ENCODE measurements at regions not wholly inside any gene's neighbourhood (a gene's known extent, or its start where the extent isn't known, plus 50 kb on each side); places are given as distances from the start of the nearest gene placed in this dataset.

DNA sequence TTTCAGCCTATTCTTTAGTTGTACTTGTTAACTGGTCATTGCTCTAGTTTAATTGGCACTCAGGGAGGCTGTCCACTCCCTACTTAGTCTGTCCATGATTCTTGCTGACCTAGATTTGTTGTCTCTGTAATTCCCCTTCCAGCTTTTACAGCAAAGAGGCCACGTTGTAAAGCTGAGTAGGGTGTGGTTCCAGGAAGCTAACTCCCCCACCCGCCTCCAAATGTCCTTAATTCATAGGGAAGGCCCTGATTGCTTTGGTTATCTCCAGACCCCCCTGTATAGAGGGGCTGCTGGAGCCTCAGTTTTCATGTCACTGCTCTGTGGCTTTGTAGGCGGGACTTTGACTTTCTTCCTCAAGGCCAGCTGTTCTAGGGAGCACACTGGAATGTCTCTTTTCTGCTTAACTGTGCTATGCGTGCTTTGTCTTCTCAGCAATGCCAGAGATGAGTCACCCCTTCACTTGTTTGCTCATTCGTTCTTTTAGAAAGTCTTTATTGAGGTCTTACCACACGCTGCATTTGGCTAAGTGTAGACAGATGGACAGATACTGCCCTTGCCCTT lies 175.1 kb upstream of the JAG1 start:
- no peaks in the 10 kb centered on the region for H3K4me1 ChIP-seq (ENCODE audit: control insufficient read depth, insufficient read depth, low read length)
- peak overlapping the region; percentile 15 for H3K27ac ChIP-seq (ENCODE audit: low read length)
- WGBS = 41% methylated on average over 6 of the region's 6 CpGs
- intact Hi-C loops (cut with DNase I) = no loop called here
- ATAC-seq = peak; percentile 92
- no peaks in the 10 kb centered on the region for H3K9me3 ChIP-seq (ENCODE audit: control insufficient read depth, low read length)
- DNase-seq = peak in 2 of 3 donors; percentile 41 to 61
- no peaks in the 10 kb centered on the region for H3K27me3 ChIP-seq (ENCODE audit: control insufficient read depth, insufficient read depth)
- no peak overlapping the region for H3K4me3 ChIP-seq (ENCODE audit: low read length)

DNA sequence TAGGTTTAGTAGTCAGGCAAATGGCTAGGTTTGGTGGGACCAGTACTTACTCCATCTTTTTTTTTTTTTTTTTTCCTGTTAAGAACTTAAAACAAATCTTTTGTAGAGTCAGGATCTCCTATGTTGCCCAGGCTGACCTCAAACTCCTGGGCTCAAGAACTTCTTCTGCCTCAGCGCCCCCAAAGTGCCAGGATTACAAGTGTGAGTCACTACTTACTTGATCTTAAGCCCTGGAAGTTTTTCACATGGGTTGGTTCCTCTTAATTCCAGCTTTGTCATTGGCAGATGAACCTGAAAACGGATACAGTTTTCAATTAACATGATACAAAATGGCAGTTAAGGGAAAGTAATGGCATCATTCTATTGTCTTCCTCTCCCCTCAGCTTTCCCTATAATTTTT lies 179.4 kb upstream of the JAG1 start:
- H3K4me3 ChIP-seq (ENCODE audit: low read length) = no peak overlapping the region
- WGBS = 91% methylated on average over 2 of the region's 2 CpGs
- H3K4me1 ChIP-seq (ENCODE audit: control insufficient read depth, insufficient read depth, low read length) = peaks cover 3% of the 10 kb centered on the region
- H3K27me3 ChIP-seq (ENCODE audit: control insufficient read depth, insufficient read depth) = no peaks in the 10 kb centered on the region
- DNase-seq (no peak), ATAC-seq (no peak)
- no peak overlapping the region for H3K27ac ChIP-seq (ENCODE audit: low read length)
- intact Hi-C loops (cut with DNase I) = no loop called here
- no peaks in the 10 kb centered on the region for H3K9me3 ChIP-seq (ENCODE audit: control insufficient read depth, low read length)

GRCh38 chr20:10853731-10854130 lies 179.9 kb upstream of the JAG1 start:
- intact Hi-C loops (cut with DNase I) = no loop called here
- no peak for ATAC-seq
- Histone ChIP-seq H3K4me1 (ENCODE audit: control insufficient read depth, insufficient read depth, low read length) (peaks cover 3% of the 10 kb centered on the region), H3K27me3 (ENCODE audit: control insufficient read depth, insufficient read depth) (no peaks in the 10 kb centered on the region), H3K4me3 (ENCODE audit: low read length) (no peak overlapping the region), H3K9me3 (ENCODE audit: control insufficient read depth, low read length) (no peaks in the 10 kb centered on the region), H3K27ac (ENCODE audit: low read length) (no peak overlapping the region)
- 79% methylated on average over 4 of the region's 4 CpGs for WGBS
- no peak for DNase-seq

- no peak for DNase-seq
- ATAC-seq = no peak
- Histone ChIP-seq H3K27ac (ENCODE audit: low read length) (no peak overlapping the region), H3K27me3 (ENCODE audit: control insufficient read depth, insufficient read depth) (no peaks in the 10 kb centered on the region), H3K9me3 (ENCODE audit: control insufficient read depth, low read length) (no peaks in the 10 kb centered on the region), H3K4me3 (ENCODE audit: low read length) (no peak overlapping the region), H3K4me1 (ENCODE audit: control insufficient read depth, insufficient read depth, low read length) (peaks cover 3% of the 10 kb centered on the region)
- 75% methylated on average over 2 of the region's 2 CpGs for WGBS
- intact Hi-C loops (cut with DNase I) = no loop called here
Observed at GRCh38 chr20:10854976-10855375, 181.2 kb upstream of the JAG1 start.

DNA sequence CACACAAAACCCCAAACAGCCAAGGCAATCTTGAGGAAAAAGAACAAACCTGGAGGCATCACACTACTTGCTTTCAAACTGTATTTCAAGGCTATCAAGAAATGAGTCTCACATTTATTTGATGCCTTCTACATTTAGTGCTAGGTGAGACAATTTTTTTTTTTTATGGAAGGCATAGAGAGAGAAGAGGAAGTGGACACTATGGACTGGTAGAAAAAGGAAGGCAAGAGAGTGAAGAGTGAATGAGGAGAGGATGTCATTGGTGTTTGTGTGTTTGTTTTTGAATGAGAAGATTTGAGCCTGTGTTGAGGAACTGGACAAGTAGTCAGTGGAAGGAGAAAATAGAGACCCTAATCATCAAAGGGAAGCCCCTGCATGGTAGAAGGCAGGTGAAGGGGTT lies 182.0 kb upstream of the JAG1 start:
- H3K4me3 ChIP-seq (ENCODE audit: low read length) = no peak overlapping the region
- DNase-seq (no peak), ATAC-seq (no peak)
- H3K9me3 ChIP-seq (ENCODE audit: control insufficient read depth, low read length) = no peaks in the 10 kb centered on the region
- H3K27ac ChIP-seq (ENCODE audit: low read length) = no peak overlapping the region
- intact Hi-C loops (cut with DNase I) = no loop called here
- H3K27me3 ChIP-seq (ENCODE audit: control insufficient read depth, insufficient read depth) = no peaks in the 10 kb centered on the region
- peaks cover 3% of the 10 kb centered on the region for H3K4me1 ChIP-seq (ENCODE audit: control insufficient read depth, insufficient read depth, low read length)

DNA sequence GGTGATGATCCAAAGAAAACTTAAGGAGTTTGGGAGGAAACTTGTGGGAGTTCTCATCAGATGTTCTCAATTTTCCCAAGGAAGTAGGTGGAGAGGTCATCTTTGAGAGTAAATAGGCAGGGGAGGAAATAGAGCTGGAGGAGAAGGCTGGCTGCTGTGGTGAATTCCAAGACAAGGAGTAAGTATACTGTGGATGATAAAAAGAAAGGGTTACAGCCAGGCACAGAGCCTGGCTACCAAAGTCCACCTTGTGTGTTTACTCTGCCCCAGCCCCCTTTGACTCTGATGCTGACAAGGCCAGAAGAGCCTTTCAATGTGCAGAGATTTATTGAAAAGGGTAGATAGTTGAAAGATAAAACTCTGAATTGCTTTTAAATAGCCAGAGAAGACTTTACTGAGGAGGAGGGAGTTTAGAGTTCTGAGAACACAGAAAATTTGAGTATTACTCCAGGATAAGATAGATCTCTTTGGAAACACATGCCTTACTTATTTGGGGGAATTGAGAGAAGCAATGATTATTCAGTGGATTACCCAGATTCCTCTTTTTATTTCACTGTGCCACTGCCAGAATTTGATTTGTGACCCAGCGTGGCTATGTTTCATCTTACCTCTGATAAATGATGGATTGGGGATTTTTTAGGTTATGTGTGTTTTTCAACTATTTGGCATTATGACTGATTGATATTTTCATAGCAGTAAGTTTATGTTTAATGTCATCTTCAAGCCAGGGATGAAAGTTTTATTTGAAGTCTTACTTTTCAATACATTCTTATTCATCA lies 182.6 kb upstream of the JAG1 start:
- WGBS = 90% methylated on average over 1 of the region's 1 CpG
- intact Hi-C loops (cut with DNase I) = no loop called here
- no peaks in the 10 kb centered on the region for H3K27me3 ChIP-seq (ENCODE audit: control insufficient read depth, insufficient read depth)
- no peak overlapping the region for H3K27ac ChIP-seq (ENCODE audit: low read length)
- H3K4me1 ChIP-seq (ENCODE audit: control insufficient read depth, insufficient read depth, low read length) = peaks cover 3% of the 10 kb centered on the region
- H3K9me3 ChIP-seq (ENCODE audit: control insufficient read depth, low read length) = no peaks in the 10 kb centered on the region
- DNase-seq (no peak), ATAC-seq (peak; percentile 73 to 89)
- H3K4me3 ChIP-seq (ENCODE audit: low read length) = no peak overlapping the region

DNA sequence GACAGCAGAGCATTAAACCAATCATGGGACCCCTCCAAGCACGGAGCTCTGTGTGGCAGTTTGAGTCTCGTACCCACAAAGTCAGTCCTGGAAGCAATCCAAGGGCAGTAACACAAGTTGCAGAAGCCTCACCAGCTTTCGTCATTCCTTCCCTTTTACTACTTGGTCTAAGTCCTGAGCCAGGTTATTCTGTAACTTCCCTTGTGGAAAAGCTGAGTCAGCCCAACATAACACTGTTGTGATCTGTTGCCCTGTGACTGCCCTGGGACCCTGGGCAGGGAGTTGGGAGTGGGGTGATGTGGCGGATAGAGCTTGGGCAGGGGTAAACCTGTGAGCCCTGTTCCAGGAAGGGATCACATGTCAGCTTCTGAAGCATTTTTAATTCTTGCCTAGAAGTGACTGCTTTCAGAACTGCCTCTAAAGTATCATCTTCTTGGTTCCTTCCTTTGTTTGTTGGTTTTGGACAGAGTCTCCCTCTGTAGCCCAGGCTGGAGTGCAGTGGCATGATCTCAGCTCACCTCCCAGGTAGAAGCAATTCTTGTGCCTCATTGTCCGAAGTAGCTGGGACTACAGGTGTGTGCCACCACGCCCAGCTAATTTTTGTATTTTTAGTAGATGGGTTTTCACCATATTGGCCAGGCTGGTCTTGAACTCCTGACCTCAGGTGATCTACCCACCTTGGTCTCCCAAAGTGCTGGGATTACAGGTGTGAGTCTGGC lies 183.7 kb upstream of the JAG1 start:
- no peaks in the 10 kb centered on the region for H3K27me3 ChIP-seq (ENCODE audit: control insufficient read depth, insufficient read depth)
- DNase-seq (peak in 2 of 3 donors; percentile 29 to 45), ATAC-seq (peak; percentile 82 to 95)
- intact Hi-C loops (cut with DNase I) = no loop called here
- peaks cover 3% of the 10 kb centered on the region for H3K4me1 ChIP-seq (ENCODE audit: control insufficient read depth, insufficient read depth, low read length)
- no peak overlapping the region for H3K4me3 ChIP-seq (ENCODE audit: low read length)
- no peaks in the 10 kb centered on the region for H3K9me3 ChIP-seq (ENCODE audit: control insufficient read depth, low read length)
- H3K27ac ChIP-seq (ENCODE audit: low read length) = no peak overlapping the region
- 63% methylated on average over 6 of the region's 6 CpGs for WGBS

GRCh38 chr20:10861090-10861489 lies 187.3 kb upstream of the JAG1 start:
- H3K9me3 ChIP-seq (ENCODE audit: control insufficient read depth, low read length) = no peaks in the 10 kb centered on the region
- intact Hi-C loops (cut with DNase I) = loop anchor here in 1 of 4 donors (10.0 kb wide), 1 partner anchor 186 kb away; the partner anchor contains the start of gene JAG1
- ATAC-seq (no peak), DNase-seq (no peak)
- WGBS = 79% methylated on average over 2 of the region's 2 CpGs
- no peak overlapping the region for H3K27ac ChIP-seq (ENCODE audit: low read length)
- H3K27me3 ChIP-seq (ENCODE audit: control insufficient read depth, insufficient read depth) = no peaks in the 10 kb centered on the region
- H3K4me1 ChIP-seq (ENCODE audit: control insufficient read depth, insufficient read depth, low read length) = peaks cover 7% of the 10 kb centered on the region
- no peak overlapping the region for H3K4me3 ChIP-seq (ENCODE audit: low read length)

GRCh38 chr20:10861619-10862018 lies 187.8 kb upstream of the JAG1 start:
- WGBS = 89% methylated on average over 2 of the region's 2 CpGs
- intact Hi-C loops (cut with DNase I) = loop anchor here in 1 of 4 donors (10.0 kb wide), 1 partner anchor 187 kb away; the partner anchor contains the start of gene JAG1

DNA sequence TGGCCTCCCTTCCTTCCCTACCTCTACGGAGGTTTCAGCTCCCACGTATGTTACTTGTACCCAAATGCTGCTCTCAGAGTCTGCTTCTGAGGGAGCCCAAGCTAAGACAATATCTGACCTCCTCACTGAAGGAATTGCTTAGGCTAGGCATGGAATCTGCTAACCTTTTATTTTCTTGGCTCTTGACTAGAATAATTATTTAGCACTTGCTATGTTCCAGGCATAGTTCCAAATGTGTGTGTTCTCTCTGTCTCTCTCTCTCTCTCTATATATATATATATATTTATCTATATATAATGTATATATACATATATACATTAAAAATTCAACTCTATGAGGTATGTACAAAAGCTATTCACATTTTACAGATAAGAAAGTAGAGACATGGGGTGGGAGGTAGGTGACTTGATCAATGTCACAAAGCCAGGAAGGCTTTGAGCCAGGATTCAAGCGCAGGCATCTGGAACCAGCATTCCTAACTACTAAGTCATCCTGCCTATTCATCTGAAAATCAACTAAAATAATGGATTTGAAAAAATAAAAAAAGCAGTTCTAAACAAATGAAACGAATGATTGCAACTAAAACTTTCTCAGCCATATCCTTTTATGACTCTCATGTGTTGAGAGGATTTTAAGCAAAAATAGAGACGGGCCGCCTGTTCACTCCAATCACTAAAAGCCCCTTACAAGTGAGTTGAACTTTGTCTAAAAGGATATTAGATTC lies 189.7 kb upstream of the JAG1 start:
- 33% methylated on average over 6 of the region's 6 CpGs for WGBS
- no peaks in the 10 kb centered on the region for H3K9me3 ChIP-seq (ENCODE audit: control insufficient read depth, low read length)
- DNase-seq (peak in 2 of 3 donors; percentile 36 to 49), ATAC-seq (peak; percentile 81 to 84)
- intact Hi-C loops (cut with DNase I) = loop anchor here in 1 of 4 donors (10.0 kb wide), 1 partner anchor 189 kb away; the partner anchor contains the start of gene JAG1
- H3K4me1 ChIP-seq (ENCODE audit: control insufficient read depth, insufficient read depth, low read length) = peaks cover 3% of the 10 kb centered on the region
- no peak overlapping the region for H3K4me3 ChIP-seq (ENCODE audit: low read length)
- no peaks in the 10 kb centered on the region for H3K27me3 ChIP-seq (ENCODE audit: control insufficient read depth, insufficient read depth)
- H3K27ac ChIP-seq (ENCODE audit: low read length) = peak overlapping the region; percentile 1

More at GRCh38 chr20:10861619-10862018, 187.8 kb upstream of the JAG1 start:
- H3K9me3 ChIP-seq (ENCODE audit: control insufficient read depth, low read length) = no peaks in the 10 kb centered on the region
- peaks cover 7% of the 10 kb centered on the region for H3K4me1 ChIP-seq (ENCODE audit: control insufficient read depth, insufficient read depth, low read length)
- no peak for DNase-seq
- H3K27me3 ChIP-seq (ENCODE audit: control insufficient read depth, insufficient read depth) = no peaks in the 10 kb centered on the region
- no peak overlapping the region for H3K4me3 ChIP-seq (ENCODE audit: low read length)
- H3K27ac ChIP-seq (ENCODE audit: low read length) = no peak overlapping the region
- no peak for ATAC-seq

All from right cardiac atrium (tissue), 5 donors.